ENCODE measurements at regions not wholly inside any gene's neighbourhood (a gene's known extent, or its start where the extent isn't known, plus 50 kb on each side); places are given as distances from the start of the nearest gene placed in this dataset.

GRCh38 chr10:107443326-107443725, 278.8 kb upstream of the SORCS1 start:
- TF ChIP-seq TCF12 (IDR thresholded peaks at IDR 0.05; ENCODE audit: low read depth) = no peak
- no peak for TF ChIP-seq MAX (IDR thresholded peaks at IDR 0.05)
- no peak for TF ChIP-seq CEBPB (IDR thresholded peaks at IDR 0.05)
- TF ChIP-seq FOXM1 (IDR thresholded peaks at IDR 0.05; ENCODE audit: borderline replicate concordance, low read depth) = no peak
- no peak for TF ChIP-seq YY1 (IDR thresholded peaks at IDR 0.05; ENCODE audit: low read depth)
- no peak for TF ChIP-seq ZBTB7A (IDR thresholded peaks at IDR 0.05; ENCODE audit: low read depth)
- TF ChIP-seq CREB1 (IDR thresholded peaks at IDR 0.05; ENCODE audit: low read depth) = no peak
- no peak for TF ChIP-seq USF1 (IDR thresholded peaks at IDR 0.05)

- no peak for TF ChIP-seq EGR1 (IDR thresholded peaks at IDR 0.05)
- TF ChIP-seq YY1 (IDR thresholded peaks at IDR 0.05; ENCODE audit: low read depth) = no peak
- TF ChIP-seq CEBPB (IDR thresholded peaks at IDR 0.05) = no peak
- TF ChIP-seq CREB1 (IDR thresholded peaks at IDR 0.05; ENCODE audit: low read depth) = no peak
- TF ChIP-seq TCF12 (IDR thresholded peaks at IDR 0.05; ENCODE audit: low read depth) = no peak
- no peak for TF ChIP-seq FOXM1 (IDR thresholded peaks at IDR 0.05; ENCODE audit: borderline replicate concordance, low read depth)
- no peak for TF ChIP-seq NFIC (IDR thresholded peaks at IDR 0.05)
- TF ChIP-seq EP300 (IDR thresholded peaks at IDR 0.05; ENCODE audit: borderline replicate concordance) = no peak
- no peak for TF ChIP-seq ZBTB7A (IDR thresholded peaks at IDR 0.05; ENCODE audit: low read depth)
- no peak for TF ChIP-seq TAF1 (IDR thresholded peaks at IDR 0.05; ENCODE audit: low read depth)
- TF ChIP-seq REST (IDR thresholded peaks at IDR 0.05; ENCODE audit: low read depth) = no peak
- no peak for TF ChIP-seq MAX (IDR thresholded peaks at IDR 0.05)
- TF ChIP-seq USF1 (IDR thresholded peaks at IDR 0.05) = no peak
- no peak for TF ChIP-seq RAD21 (IDR thresholded peaks at IDR 0.05; ENCODE audit: low read depth)
- no peak for TF ChIP-seq TEAD4 (IDR thresholded peaks at IDR 0.05)
These were observed 277.6 kb upstream of the SORCS1 start for GRCh38 chr10:107442035-107442505.

GRCh38 chr10:107440741-107441140, 276.2 kb upstream of the SORCS1 start:
- TF ChIP-seq REST (IDR thresholded peaks at IDR 0.05; ENCODE audit: low read depth) = no peak
- no peak for TF ChIP-seq TAF1 (IDR thresholded peaks at IDR 0.05; ENCODE audit: low read depth)
- TF ChIP-seq USF1 (IDR thresholded peaks at IDR 0.05) = no peak
- no peak for TF ChIP-seq CEBPB (IDR thresholded peaks at IDR 0.05)
- no peak for TF ChIP-seq TEAD4 (IDR thresholded peaks at IDR 0.05)
- TF ChIP-seq NFIC (IDR thresholded peaks at IDR 0.05) = no peak
- no peak for TF ChIP-seq FOXM1 (IDR thresholded peaks at IDR 0.05; ENCODE audit: borderline replicate concordance, low read depth)
- no peak for TF ChIP-seq CREB1 (IDR thresholded peaks at IDR 0.05; ENCODE audit: low read depth)
- TF ChIP-seq RAD21 (IDR thresholded peaks at IDR 0.05; ENCODE audit: low read depth) = no peak
- no peak for TF ChIP-seq EGR1 (IDR thresholded peaks at IDR 0.05)
- TF ChIP-seq ZBTB7A (IDR thresholded peaks at IDR 0.05; ENCODE audit: low read depth) = no peak
- no peak for TF ChIP-seq MAX (IDR thresholded peaks at IDR 0.05)
- TF ChIP-seq TCF12 (IDR thresholded peaks at IDR 0.05; ENCODE audit: low read depth) = no peak
- no peak for TF ChIP-seq EP300 (IDR thresholded peaks at IDR 0.05; ENCODE audit: borderline replicate concordance)
- no peak for TF ChIP-seq YY1 (IDR thresholded peaks at IDR 0.05; ENCODE audit: low read depth)

GRCh38 chr10:107437921-107438320, 273.4 kb upstream of the SORCS1 start:
- TF ChIP-seq YY1 (IDR thresholded peaks at IDR 0.05; ENCODE audit: low read depth) (no peak), TAF1 (IDR thresholded peaks at IDR 0.05; ENCODE audit: low read depth) (no peak), REST (IDR thresholded peaks at IDR 0.05; ENCODE audit: low read depth) (no peak), CEBPB (IDR thresholded peaks at IDR 0.05) (no peak), MAX (IDR thresholded peaks at IDR 0.05) (no peak), EP300 (IDR thresholded peaks at IDR 0.05; ENCODE audit: borderline replicate concordance) (no peak), TCF12 (IDR thresholded peaks at IDR 0.05; ENCODE audit: low read depth) (no peak), CREB1 (IDR thresholded peaks at IDR 0.05; ENCODE audit: low read depth) (no peak), USF1 (IDR thresholded peaks at IDR 0.05) (no peak), RAD21 (IDR thresholded peaks at IDR 0.05; ENCODE audit: low read depth) (no peak), FOXM1 (IDR thresholded peaks at IDR 0.05; ENCODE audit: borderline replicate concordance, low read depth) (no peak), NFIC (IDR thresholded peaks at IDR 0.05) (no peak)

All from Ishikawa (cell line).